ENCODE measurements at regions not wholly inside any gene's neighbourhood (a gene's known extent, or its start where the extent isn't known, plus 50 kb on each side); places are given as distances from the start of the nearest gene placed in this dataset.

DNA sequence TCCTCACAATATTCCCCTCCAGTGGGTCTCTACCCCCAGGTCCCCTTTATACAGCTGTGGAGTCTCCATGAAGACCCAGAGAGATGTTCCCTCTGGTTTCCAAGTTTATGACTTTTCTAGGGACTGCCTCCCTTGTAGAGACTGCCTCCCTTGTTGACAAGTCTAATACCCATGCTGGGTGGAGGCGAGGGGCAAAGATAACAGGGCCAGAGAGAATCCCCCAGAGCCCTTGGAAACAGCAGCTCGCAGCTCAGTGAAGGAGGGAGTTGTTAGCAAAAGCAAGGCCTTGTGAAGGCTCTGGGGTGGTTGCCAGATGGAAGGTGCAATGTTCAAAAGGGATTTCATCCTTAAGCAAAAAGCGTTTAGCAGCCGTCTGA lies 75.0 kb upstream of the GATA6 start (continued):
- TF ChIP-seq, protein P1, sequence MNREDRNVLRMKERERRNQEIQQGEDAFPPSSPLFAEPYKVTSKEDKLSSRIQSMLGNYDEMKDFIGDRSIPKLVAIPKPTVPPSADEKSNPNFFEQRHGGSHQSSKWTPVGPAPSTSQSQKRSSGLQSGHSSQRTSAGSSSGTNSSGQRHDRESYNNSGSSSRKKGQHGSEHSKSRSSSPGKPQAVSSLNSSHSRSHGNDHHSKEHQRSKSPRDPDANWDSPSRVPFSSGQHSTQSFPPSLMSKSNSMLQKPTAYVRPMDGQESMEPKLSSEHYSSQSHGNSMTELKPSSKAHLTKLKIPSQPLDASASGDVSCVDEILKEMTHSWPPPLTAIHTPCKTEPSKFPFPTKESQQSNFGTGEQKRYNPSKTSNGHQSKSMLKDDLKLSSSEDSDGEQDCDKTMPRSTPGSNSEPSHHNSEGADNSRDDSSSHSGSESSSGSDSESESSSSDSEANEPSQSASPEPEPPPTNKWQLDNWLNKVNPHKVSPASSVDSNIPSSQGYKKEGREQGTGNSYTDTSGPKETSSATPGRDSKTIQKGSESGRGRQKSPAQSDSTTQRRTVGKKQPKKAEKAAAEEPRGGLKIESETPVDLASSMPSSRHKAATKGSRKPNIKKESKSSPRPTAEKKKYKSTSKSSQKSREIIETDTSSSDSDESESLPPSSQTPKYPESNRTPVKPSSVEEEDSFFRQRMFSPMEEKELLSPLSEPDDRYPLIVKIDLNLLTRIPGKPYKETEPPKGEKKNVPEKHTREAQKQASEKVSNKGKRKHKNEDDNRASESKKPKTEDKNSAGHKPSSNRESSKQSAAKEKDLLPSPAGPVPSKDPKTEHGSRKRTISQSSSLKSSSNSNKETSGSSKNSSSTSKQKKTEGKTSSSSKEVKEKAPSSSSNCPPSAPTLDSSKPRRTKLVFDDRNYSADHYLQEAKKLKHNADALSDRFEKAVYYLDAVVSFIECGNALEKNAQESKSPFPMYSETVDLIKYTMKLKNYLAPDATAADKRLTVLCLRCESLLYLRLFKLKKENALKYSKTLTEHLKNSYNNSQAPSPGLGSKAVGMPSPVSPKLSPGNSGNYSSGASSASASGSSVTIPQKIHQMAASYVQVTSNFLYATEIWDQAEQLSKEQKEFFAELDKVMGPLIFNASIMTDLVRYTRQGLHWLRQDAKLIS (CRISPR knock-in tag; IDR thresholded peaks at IDR 0.05; ENCODE audit: borderline replicate concordance): no peak
- no peak for TF ChIP-seq ZNF317 (CRISPR knock-in tag; IDR thresholded peaks at IDR 0.05; ENCODE audit: borderline replicate concordance, low read depth)
- TF ChIP-seq, protein P2, sequence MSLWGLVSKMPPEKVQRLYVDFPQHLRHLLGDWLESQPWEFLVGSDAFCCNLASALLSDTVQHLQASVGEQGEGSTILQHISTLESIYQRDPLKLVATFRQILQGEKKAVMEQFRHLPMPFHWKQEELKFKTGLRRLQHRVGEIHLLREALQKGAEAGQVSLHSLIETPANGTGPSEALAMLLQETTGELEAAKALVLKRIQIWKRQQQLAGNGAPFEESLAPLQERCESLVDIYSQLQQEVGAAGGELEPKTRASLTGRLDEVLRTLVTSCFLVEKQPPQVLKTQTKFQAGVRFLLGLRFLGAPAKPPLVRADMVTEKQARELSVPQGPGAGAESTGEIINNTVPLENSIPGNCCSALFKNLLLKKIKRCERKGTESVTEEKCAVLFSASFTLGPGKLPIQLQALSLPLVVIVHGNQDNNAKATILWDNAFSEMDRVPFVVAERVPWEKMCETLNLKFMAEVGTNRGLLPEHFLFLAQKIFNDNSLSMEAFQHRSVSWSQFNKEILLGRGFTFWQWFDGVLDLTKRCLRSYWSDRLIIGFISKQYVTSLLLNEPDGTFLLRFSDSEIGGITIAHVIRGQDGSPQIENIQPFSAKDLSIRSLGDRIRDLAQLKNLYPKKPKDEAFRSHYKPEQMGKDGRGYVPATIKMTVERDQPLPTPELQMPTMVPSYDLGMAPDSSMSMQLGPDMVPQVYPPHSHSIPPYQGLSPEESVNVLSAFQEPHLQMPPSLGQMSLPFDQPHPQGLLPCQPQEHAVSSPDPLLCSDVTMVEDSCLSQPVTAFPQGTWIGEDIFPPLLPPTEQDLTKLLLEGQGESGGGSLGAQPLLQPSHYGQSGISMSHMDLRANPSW (CRISPR knock-in tag; conservative IDR thresholded peaks at IDR 0.05; ENCODE audit: low read depth): no peak
- TF ChIP-seq, protein P3, sequence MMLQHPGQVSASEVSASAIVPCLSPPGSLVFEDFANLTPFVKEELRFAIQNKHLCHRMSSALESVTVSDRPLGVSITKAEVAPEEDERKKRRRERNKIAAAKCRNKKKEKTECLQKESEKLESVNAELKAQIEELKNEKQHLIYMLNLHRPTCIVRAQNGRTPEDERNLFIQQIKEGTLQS (CRISPR knock-in tag; conservative IDR thresholded peaks at IDR 0.05): no peak

DNA sequence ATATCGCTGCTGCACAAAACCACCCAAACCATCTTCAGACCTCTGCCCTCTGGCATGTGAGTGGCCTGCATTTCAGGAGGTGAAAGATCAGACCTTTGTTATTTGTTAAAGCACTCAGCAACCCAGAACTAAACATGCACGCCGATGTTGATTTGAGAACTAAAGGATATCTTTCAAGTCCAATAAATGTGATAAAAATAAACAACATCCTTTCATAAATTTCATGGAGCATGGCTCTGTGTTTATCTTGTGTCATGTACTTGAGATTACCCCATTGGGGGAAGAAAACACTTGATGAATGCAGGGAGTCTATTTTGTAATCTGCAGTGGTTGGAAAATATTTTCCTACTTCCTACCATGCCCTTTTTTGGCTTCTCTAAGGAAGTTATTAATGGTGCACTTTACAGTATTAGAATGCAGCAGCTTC lies 70.8 kb upstream of the GATA6 start:
- peaks cover 20% of the 10 kb centered on the region for H3K4me1 Mint-ChIP-seq

More for the DNA sequence above, 70.8 kb upstream of the GATA6 start:
- no peak for TF ChIP-seq MYBL2 (CRISPR knock-in tag; IDR thresholded peaks at IDR 0.05)
- TF ChIP-seq ZNF423 (CRISPR knock-in tag; IDR thresholded peaks at IDR 0.05): no peak
- TF ChIP-seq, protein P4, sequence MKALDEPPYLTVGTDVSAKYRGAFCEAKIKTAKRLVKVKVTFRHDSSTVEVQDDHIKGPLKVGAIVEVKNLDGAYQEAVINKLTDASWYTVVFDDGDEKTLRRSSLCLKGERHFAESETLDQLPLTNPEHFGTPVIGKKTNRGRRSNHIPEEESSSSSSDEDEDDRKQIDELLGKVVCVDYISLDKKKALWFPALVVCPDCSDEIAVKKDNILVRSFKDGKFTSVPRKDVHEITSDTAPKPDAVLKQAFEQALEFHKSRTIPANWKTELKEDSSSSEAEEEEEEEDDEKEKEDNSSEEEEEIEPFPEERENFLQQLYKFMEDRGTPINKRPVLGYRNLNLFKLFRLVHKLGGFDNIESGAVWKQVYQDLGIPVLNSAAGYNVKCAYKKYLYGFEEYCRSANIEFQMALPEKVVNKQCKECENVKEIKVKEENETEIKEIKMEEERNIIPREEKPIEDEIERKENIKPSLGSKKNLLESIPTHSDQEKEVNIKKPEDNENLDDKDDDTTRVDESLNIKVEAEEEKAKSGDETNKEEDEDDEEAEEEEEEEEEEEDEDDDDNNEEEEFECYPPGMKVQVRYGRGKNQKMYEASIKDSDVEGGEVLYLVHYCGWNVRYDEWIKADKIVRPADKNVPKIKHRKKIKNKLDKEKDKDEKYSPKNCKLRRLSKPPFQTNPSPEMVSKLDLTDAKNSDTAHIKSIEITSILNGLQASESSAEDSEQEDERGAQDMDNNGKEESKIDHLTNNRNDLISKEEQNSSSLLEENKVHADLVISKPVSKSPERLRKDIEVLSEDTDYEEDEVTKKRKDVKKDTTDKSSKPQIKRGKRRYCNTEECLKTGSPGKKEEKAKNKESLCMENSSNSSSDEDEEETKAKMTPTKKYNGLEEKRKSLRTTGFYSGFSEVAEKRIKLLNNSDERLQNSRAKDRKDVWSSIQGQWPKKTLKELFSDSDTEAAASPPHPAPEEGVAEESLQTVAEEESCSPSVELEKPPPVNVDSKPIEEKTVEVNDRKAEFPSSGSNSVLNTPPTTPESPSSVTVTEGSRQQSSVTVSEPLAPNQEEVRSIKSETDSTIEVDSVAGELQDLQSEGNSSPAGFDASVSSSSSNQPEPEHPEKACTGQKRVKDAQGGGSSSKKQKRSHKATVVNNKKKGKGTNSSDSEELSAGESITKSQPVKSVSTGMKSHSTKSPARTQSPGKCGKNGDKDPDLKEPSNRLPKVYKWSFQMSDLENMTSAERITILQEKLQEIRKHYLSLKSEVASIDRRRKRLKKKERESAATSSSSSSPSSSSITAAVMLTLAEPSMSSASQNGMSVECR (CRISPR knock-in tag; IDR thresholded peaks at IDR 0.05; ENCODE audit: borderline replicate concordance): no peak
- TF ChIP-seq, protein P5, sequence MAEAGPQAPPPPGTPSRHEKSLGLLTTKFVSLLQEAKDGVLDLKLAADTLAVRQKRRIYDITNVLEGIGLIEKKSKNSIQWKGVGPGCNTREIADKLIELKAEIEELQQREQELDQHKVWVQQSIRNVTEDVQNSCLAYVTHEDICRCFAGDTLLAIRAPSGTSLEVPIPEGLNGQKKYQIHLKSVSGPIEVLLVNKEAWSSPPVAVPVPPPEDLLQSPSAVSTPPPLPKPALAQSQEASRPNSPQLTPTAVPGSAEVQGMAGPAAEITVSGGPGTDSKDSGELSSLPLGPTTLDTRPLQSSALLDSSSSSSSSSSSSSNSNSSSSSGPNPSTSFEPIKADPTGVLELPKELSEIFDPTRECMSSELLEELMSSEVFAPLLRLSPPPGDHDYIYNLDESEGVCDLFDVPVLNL (CRISPR knock-in tag; IDR thresholded peaks at IDR 0.05; ENCODE audit: borderline replicate concordance, low read depth): no peak
- no peak for TF ChIP-seq CBFB (CRISPR knock-in tag; IDR thresholded peaks at IDR 0.05; ENCODE audit: low read depth)
- TF ChIP-seq, protein P3 (CRISPR knock-in tag; conservative IDR thresholded peaks at IDR 0.05): no peak
- TF ChIP-seq, protein P6, sequence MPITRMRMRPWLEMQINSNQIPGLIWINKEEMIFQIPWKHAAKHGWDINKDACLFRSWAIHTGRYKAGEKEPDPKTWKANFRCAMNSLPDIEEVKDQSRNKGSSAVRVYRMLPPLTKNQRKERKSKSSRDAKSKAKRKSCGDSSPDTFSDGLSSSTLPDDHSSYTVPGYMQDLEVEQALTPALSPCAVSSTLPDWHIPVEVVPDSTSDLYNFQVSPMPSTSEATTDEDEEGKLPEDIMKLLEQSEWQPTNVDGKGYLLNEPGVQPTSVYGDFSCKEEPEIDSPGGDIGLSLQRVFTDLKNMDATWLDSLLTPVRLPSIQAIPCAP (CRISPR knock-in tag; IDR thresholded peaks at IDR 0.05): no peak
- TF ChIP-seq JAZF1 (CRISPR knock-in tag; IDR thresholded peaks at IDR 0.05): no peak
- no peak for TF ChIP-seq TEAD4 (CRISPR knock-in tag; IDR thresholded peaks at IDR 0.05)
- no peak for TF ChIP-seq NFATC4 (CRISPR knock-in tag; IDR thresholded peaks at IDR 0.05)
- Mint-ChIP-seq H3K36me3 (no peaks in the 10 kb centered on the region), H3K9me3 (no peaks in the 10 kb centered on the region), H3K27ac (no peak overlapping the region), H3K4me3 (no peak overlapping the region), H3K27me3 (ENCODE audit: low read depth) (peaks cover 13% of the 10 kb centered on the region)
- DNase-seq (ENCODE audit: low spot score) (no peak), ATAC-seq (no peak)
- CTCF ChIA-PET: interaction anchor here (1.2 kb wide), 1 partner anchor 10 kb away, joined by 4 read pairs; no protein-coding TSS in a partner anchor
- POLR2A ChIA-PET: no interaction called here
